ENCODE measurements at regions not wholly inside any gene's neighbourhood (a gene's known extent, or its start where the extent isn't known, plus 50 kb on each side); places are given as distances from the start of the nearest gene placed in this dataset.

DNA sequence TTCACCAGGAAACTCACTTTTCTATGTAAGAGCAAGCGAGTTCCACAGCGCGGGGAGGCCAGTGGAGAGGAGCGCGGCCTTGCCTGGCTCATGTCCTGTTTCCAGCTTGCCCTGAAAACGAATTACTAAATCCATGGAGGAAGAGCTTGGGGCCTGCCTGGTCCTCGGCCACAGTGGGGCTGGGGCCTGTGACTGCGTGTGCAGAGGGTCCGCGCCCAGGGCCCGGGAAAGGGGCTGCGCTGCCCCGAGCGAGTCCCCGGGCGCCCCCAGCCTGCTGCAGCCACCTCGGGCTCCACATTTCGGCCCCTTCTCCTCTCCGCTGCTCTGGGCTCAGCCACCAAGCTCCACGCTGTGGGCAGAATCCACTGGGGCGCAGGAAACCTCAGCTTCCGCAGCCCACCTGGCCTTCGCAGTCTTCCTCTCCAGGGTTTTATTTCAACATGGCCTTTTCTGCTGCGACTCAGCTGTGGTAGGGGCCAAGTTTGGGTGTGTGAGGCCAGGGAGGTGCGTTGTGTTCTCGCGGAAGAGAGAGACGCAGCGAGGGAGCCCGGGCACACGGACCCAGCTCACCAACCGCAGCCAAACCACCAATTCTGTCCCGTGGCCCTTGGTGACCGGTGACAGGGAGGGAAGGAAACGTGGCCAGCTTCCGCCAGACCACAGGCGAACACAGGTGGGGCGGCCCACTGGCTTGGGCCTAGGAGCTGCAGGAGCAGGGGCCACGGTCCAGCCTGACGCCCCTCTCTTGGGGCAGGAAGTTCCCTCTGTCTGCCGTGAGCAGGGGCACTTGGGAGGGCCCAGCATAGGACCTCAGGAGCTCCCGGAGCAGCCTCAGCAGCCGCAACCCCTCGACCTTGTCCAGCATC, 211.4 kb downstream of the ERMARD start:
- Mint-ChIP-seq H3K27ac (ENCODE audit: unreplicated experiment) (no peak overlapping the region), H3K9me3 (ENCODE audit: unreplicated experiment) (no peaks in the 10 kb centered on the region), H3K4me3 (ENCODE audit: unreplicated experiment) (no peak overlapping the region), H3K4me1 (ENCODE audit: unreplicated experiment) (no peaks in the 10 kb centered on the region), H3K27me3 (ENCODE audit: unreplicated experiment) (no peaks in the 10 kb centered on the region), H3K36me3 (ENCODE audit: unreplicated experiment) (no peaks in the 10 kb centered on the region)
- peak; percentile 81 for DNase-seq (ENCODE audit: extremely low spot score, unreplicated experiment)
- TF ChIP-seq, protein P1, sequence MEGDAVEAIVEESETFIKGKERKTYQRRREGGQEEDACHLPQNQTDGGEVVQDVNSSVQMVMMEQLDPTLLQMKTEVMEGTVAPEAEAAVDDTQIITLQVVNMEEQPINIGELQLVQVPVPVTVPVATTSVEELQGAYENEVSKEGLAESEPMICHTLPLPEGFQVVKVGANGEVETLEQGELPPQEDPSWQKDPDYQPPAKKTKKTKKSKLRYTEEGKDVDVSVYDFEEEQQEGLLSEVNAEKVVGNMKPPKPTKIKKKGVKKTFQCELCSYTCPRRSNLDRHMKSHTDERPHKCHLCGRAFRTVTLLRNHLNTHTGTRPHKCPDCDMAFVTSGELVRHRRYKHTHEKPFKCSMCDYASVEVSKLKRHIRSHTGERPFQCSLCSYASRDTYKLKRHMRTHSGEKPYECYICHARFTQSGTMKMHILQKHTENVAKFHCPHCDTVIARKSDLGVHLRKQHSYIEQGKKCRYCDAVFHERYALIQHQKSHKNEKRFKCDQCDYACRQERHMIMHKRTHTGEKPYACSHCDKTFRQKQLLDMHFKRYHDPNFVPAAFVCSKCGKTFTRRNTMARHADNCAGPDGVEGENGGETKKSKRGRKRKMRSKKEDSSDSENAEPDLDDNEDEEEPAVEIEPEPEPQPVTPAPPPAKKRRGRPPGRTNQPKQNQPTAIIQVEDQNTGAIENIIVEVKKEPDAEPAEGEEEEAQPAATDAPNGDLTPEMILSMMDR (IDR thresholded peaks at IDR 0.05), result no peak

DNA sequence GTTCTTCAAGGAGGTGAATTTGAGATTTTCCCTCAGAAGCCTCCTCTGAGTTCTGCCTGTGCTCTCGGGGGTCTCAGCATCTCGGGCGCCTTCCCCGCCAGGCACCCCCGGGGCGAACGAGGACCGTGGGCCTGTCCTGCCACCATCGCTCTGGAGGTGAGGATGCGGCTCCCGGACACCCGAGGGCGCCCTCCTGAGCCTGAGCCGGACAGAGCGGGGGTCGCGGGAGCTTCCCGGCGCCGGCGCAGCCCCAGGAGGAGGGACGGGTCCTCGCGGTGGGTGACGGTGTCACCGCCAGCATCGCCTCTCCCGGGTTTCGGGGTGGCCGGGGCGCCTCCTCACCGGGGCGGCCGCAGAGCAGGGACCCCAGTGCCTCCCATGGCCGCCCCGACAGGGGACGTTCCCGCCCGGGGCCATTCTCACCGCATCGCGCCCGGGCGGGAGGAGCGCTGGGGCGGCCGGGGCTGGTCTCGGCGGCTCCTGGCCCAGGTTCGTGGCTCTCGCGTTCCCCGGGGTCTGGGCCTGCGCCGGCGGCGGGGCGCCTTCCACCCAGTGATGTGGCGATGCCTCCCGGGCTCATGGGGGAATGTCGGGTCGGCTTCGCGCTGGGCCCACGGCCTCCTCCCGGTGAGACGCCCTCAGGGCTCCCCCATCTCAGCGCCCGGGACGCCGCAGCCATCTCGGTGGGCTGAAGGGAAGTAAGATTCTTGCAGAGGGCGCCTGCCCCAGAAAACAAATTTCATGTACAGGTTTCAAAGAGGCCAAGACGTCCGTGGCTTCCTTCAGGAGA, 210.5 kb downstream of the ERMARD start:
- TF ChIP-seq, protein P1 (IDR thresholded peaks at IDR 0.05), result no peak
- Mint-ChIP-seq H3K36me3 (ENCODE audit: unreplicated experiment) (no peaks in the 10 kb centered on the region), H3K4me1 (ENCODE audit: unreplicated experiment) (no peaks in the 10 kb centered on the region), H3K27me3 (ENCODE audit: unreplicated experiment) (no peaks in the 10 kb centered on the region), H3K27ac (ENCODE audit: unreplicated experiment) (no peak overlapping the region), H3K4me3 (ENCODE audit: unreplicated experiment) (no peak overlapping the region), H3K9me3 (ENCODE audit: unreplicated experiment) (no peaks in the 10 kb centered on the region)
- DNase-seq (ENCODE audit: extremely low spot score, unreplicated experiment), result peak; percentile 84

DNA sequence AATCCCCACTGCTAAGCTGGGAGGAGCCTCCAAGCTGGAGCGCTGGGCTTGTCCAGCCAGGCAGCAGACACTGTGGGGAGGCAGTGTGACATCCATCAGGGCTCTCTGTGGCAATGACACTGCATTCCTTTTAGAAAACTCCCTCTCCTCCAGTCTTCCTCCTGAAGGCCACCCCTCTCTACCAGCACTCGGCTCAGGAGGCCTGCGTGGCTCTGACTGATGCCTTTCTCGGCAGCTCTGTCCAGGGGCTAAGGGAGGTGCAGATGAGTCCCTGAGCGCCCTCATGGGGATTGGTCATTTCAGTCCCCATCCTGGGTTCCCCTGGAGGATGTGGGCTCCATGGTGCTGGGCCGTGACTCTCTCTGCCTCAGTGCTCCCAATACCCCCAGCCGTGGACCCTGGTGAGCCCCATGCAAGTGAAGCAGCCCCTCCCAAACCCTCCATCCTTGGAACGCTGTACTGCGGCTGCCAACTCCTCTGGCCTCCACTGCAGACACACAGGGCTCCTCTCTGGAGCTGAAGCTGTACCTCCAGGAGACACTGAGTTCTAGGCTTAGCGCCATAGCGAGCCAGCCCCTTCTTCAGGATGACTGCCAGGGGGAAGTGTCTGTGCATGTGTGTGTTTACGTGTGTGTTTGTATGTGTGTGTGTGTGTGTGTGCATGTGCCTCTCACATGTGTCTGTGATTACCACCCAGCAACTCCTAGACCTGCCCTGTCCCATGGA, 209.6 kb downstream of the ERMARD start:
- no peaks in the 10 kb centered on the region for H3K27me3 Mint-ChIP-seq (ENCODE audit: unreplicated experiment)
- no peaks in the 10 kb centered on the region for H3K9me3 Mint-ChIP-seq (ENCODE audit: unreplicated experiment)
- H3K4me3 Mint-ChIP-seq (ENCODE audit: unreplicated experiment), result no peak overlapping the region
- H3K4me1 Mint-ChIP-seq (ENCODE audit: unreplicated experiment), result no peaks in the 10 kb centered on the region
- H3K27ac Mint-ChIP-seq (ENCODE audit: unreplicated experiment), result no peak overlapping the region
- TF ChIP-seq, protein P1 (IDR thresholded peaks at IDR 0.05), result no peak
- peak; percentile 72 for DNase-seq (ENCODE audit: extremely low spot score, unreplicated experiment)
- no peaks in the 10 kb centered on the region for H3K36me3 Mint-ChIP-seq (ENCODE audit: unreplicated experiment)

DNA sequence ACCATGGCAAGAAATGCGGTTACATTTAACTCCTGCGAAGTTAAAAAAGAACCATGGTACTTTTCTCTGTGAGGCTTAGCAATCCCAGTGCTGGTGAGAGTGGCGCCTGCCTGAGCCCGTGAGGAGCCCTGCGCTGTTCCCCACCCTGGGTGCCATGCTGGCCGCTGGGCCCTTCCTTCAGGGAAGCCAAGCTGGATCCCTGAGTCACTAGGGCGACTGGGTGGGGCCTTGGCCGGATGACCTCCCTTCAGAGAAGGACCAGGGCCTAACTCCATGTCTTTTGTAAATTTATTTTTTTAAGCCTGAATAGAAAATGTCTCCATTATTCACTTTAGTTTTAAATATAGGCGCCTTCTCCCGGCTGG, 209.1 kb downstream of the ERMARD start:
- Mint-ChIP-seq H3K27me3 (ENCODE audit: unreplicated experiment) (no peaks in the 10 kb centered on the region), H3K36me3 (ENCODE audit: unreplicated experiment) (no peaks in the 10 kb centered on the region), H3K27ac (ENCODE audit: unreplicated experiment) (no peak overlapping the region), H3K9me3 (ENCODE audit: unreplicated experiment) (no peaks in the 10 kb centered on the region), H3K4me3 (ENCODE audit: unreplicated experiment) (no peak overlapping the region), H3K4me1 (ENCODE audit: unreplicated experiment) (no peaks in the 10 kb centered on the region)
- DNase-seq (ENCODE audit: extremely low spot score, unreplicated experiment), result peak; percentile 76
- TF ChIP-seq, protein P1 (IDR thresholded peaks at IDR 0.05), result no peak

DNA sequence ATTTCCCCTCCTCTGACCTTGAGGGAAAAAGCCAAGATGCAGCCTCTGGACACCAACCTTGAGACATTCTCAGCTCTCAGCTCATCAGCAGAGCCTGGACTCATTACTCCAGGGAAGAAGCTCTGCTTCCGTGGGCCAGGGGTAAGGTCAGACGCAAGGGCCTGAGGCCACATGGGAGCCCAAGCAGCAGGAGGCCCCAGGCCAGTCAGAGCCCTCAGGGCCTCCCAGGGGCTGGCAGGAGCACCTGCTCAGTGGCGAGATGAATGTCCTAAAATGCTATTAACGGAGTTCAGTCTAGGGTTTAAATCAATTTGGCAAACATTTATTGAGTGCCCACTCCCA, 208.6 kb downstream of the ERMARD start:
- Mint-ChIP-seq H3K9me3 (ENCODE audit: unreplicated experiment) (no peaks in the 10 kb centered on the region), H3K27ac (ENCODE audit: unreplicated experiment) (no peak overlapping the region), H3K36me3 (ENCODE audit: unreplicated experiment) (no peaks in the 10 kb centered on the region), H3K27me3 (ENCODE audit: unreplicated experiment) (no peaks in the 10 kb centered on the region), H3K4me1 (ENCODE audit: unreplicated experiment) (no peaks in the 10 kb centered on the region), H3K4me3 (ENCODE audit: unreplicated experiment) (no peak overlapping the region)
- TF ChIP-seq, protein P1 (IDR thresholded peaks at IDR 0.05), result no peak
- DNase-seq (ENCODE audit: extremely low spot score, unreplicated experiment), result peak; percentile 53

Measured in osteocyte (in vitro differentiated cells).